Hepatocyte (in vitro differentiated cells): ENCODE measurements at regions not wholly inside any gene's neighbourhood (a gene's known extent, or its start where the extent isn't known, plus 50 kb on each side); places are given as distances from the start of the nearest gene placed in this dataset.

Source experiments
- EZH2 ChIP-seq: fragments of 200-600 bp; sonication (generic); IDR thresholded peaks from 2 replicates; pipeline ENCODE4 v1.6.1; 2016; ENCODE audit warnings: antibody characterized with exemption, mild to moderate bottlenecking, borderline replicate concordance
- EZH2phosphoT487 ChIP-seq: fragments of 200-600 bp; sonication (generic); IDR thresholded peaks from one replicate; pipeline ENCODE4 v1.6.1; 2018; ENCODE audit warnings: antibody characterized with exemption, mild to moderate bottlenecking, low read depth, moderate library complexity; ENCODE audit not compliant: unreplicated experiment, severe bottlenecking
- TF ChIP-seq, protein P1 (sequence below): fragments of 200-600 bp; sonication (generic); IDR thresholded peaks from 2 replicates; pipeline ENCODE4 v1.5.1; 2016; ENCODE audit warnings: antibody characterized with exemption, mild to moderate bottlenecking; ENCODE audit not compliant: poor library complexity

DNA sequence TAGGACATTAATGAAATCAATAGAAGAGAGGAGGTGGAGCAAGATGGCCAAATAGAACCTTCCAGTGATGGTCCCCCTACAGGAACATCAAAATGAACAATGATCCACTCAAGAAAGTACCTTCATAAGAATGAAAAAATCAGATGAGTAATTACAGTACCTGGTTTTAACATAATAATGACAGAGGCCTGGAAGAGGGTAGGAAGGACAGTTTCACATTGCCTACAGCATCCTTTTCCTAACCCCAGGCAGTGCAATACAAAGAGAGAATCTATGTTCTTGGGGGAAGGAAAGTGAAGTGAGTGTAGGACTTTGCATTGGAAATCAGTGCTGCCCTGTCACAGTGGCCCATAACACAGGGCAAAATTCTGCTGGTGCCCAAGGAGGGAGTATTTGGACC is 81.2 kb upstream of the SPTLC1 start:
- TF ChIP-seq, protein P1, sequence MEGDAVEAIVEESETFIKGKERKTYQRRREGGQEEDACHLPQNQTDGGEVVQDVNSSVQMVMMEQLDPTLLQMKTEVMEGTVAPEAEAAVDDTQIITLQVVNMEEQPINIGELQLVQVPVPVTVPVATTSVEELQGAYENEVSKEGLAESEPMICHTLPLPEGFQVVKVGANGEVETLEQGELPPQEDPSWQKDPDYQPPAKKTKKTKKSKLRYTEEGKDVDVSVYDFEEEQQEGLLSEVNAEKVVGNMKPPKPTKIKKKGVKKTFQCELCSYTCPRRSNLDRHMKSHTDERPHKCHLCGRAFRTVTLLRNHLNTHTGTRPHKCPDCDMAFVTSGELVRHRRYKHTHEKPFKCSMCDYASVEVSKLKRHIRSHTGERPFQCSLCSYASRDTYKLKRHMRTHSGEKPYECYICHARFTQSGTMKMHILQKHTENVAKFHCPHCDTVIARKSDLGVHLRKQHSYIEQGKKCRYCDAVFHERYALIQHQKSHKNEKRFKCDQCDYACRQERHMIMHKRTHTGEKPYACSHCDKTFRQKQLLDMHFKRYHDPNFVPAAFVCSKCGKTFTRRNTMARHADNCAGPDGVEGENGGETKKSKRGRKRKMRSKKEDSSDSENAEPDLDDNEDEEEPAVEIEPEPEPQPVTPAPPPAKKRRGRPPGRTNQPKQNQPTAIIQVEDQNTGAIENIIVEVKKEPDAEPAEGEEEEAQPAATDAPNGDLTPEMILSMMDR = no peak
- no peak for TF ChIP-seq EZH2phosphoT487
- TF ChIP-seq EZH2 = no peak
